HL-60 (cell line): ENCODE measurements at regions not wholly inside any gene's neighbourhood (a gene's known extent, or its start where the extent isn't known, plus 50 kb on each side); places are given as distances from the start of the nearest gene placed in this dataset.

ENCODE experiments used
- CTCF ChIP-seq: IDR thresholded peaks from one replicate; pipeline ENCODE4 v1.5.1; 2011; ENCODE audit warnings: low read length, control low read depth, inconsistent platforms; ENCODE audit not compliant: insufficient read depth
- POLR2AphosphoS5 ChIP-seq: IDR thresholded peaks from 2 replicates; pipeline ENCODE4 v1.6.1; 2012; ENCODE audit warnings: low read depth

- TF ChIP-seq CTCF, result no peak
- TF ChIP-seq POLR2AphosphoS5, result no peak
Measured at GRCh38 chr2:184053326-184053725, 545.0 kb upstream of the ZNF804A start.
